HepG2 (cell line): ENCODE measurements at regions not wholly inside any gene's neighbourhood (a gene's known extent, or its start where the extent isn't known, plus 50 kb on each side); places are given as distances from the start of the nearest gene placed in this dataset.

Source experiments
- ATAC-seq: fragments of 200-7000 bp; cut with Tn5 transposase; 3 replicates; pipeline ENCODE4 v1.9.1; 2020; ENCODE audit warnings: mild to moderate bottlenecking, moderate library complexity
- BruUV-seq: library from RNA; stranded (reverse); fragments of 400-500 nt; replicated peaks from 2 replicates; lab custom pipeline; 2021; lab: Mats Ljungman, UMichigan
- CTCF ChIA-PET: fragments of 300-600 bp; formaldehyde crosslinking; extraction: SDS; loops from one replicate; lab custom pipeline; 2021; ENCODE audit warnings: low total read pairs, inconsistent platforms, low intra/inter-chr PET ratio; lab: Yijun Ruan, JAX
- POLR2A ChIA-PET: fragments of 350-600 bp; sonication (Branson Sonifier 250); formaldehyde crosslinking; loops from one replicate; lab custom pipeline; 2020; ENCODE audit warnings: antibody characterized with exemption, inconsistent platforms; lab: Yijun Ruan, JAX
- DNase-seq: peaks from one replicate; pipeline ENCODE4 v3.0.0-alpha.2; 2015; ENCODE audit warnings: low spot score
- FAIRE-seq: peaks from 3 replicates; lab custom pipeline; 2011; peaks lifted over from hg19 to GRCh38; lab: Jason Lieb, UNC
- H2AFZ ChIP-seq: one replicate; pipeline ENCODE4 v1.6.1; 2011; ENCODE audit warnings: low read length, inconsistent platforms
- H3K27ac ChIP-seq: fragments of 300-600 bp; 3 replicates; pipeline ENCODE4 v1.8.0; 2011; ENCODE audit warnings: mixed run types, mild to moderate bottlenecking, mixed read lengths, low read length, inconsistent platforms; ENCODE audit not compliant: insufficient read depth; ENCODE audit errors: extremely low read length
- H3K27me3 ChIP-seq, 2 experiments: fragments of 200-600 bp in 1 of 2; 2 replicates in 1 of 2; 3 replicates in 1 of 2; pipeline versions ENCODE4 v1.6.0 to v1.8.0; 2011; ENCODE audit warnings: low read length in 2 of 2, mild to moderate bottlenecking in 2 of 2, moderate library complexity in 2 of 2, inconsistent platforms in 1 of 2; ENCODE audit not compliant: insufficient read depth in 2 of 2, control insufficient read depth in 1 of 2
- H3K36me3 ChIP-seq, 2 experiments: fragments of 200-600 bp in 1 of 2; replicated peaks in 1 of 2; 2 replicates in 1 of 2; 3 replicates in 1 of 2; pipeline versions ENCODE4 v1.5.1 to v1.8.0; 2011; ENCODE audit warnings: low read length in 2 of 2, inconsistent platforms in 1 of 2; ENCODE audit not compliant: insufficient read depth in 2 of 2, control insufficient read depth in 1 of 2
- H3K4me1 ChIP-seq: 2 replicates; pipeline ENCODE4 v1.5.1; 2012; ENCODE audit warnings: low read length, inconsistent platforms; ENCODE audit not compliant: insufficient read depth
- H3K4me2 ChIP-seq: 2 replicates; pipeline ENCODE4 v1.6.0; 2011; ENCODE audit warnings: low read depth, low read length, inconsistent platforms
- H3K4me3 ChIP-seq, 3 experiments: fragments of 200-600 bp in 1 of 3; sonication (generic), shearing (Covaris generic) in 1 of 3; replicated peaks in 1 of 3; 2 replicates each; pipeline ENCODE4 v1.5.1; 2011 to 2016; ENCODE audit warnings: low read length in 3 of 3, inconsistent platforms in 2 of 3, low read depth in 2 of 3, mild to moderate bottlenecking in 2 of 3, control low read depth in 1 of 3, mixed read lengths in 1 of 3; ENCODE audit not compliant: insufficient read depth in 1 of 3
- H3K79me2 ChIP-seq: one replicate; pipeline ENCODE4 v1.6.1; 2011; ENCODE audit warnings: low read length, inconsistent platforms; ENCODE audit not compliant: insufficient read depth
- H3K9ac ChIP-seq: 2 replicates; pipeline ENCODE4 v1.6.0; 2011; ENCODE audit warnings: mild to moderate bottlenecking, low read depth, low read length, inconsistent platforms; ENCODE audit not compliant: insufficient read depth
- H3K9me3 ChIP-seq: 2 replicates; pipeline ENCODE4 v1.5.1; 2012; ENCODE audit warnings: mild to moderate bottlenecking, low read length
- H4K20me1 ChIP-seq: 2 replicates; pipeline ENCODE4 v1.6.0; 2011; ENCODE audit warnings: inconsistent platforms, mild to moderate bottlenecking, low read length, moderate library complexity; ENCODE audit not compliant: insufficient read depth
- ATM ChIP-seq: fragments of 450-650 bp; IDR thresholded peaks from 2 replicates; pipeline ENCODE4 v1.7.1; 2017; ENCODE audit warnings: mild to moderate bottlenecking, borderline replicate concordance
- CERS6 ChIP-seq: sonication (generic); formaldehyde crosslinking; IDR thresholded peaks from 2 replicates; pipeline ENCODE4 v1.5.0; 2020; ENCODE audit warnings: missing genetic modification reagents
- GATAD1 ChIP-seq: IDR thresholded peaks from 2 replicates; pipeline ENCODE4 v1.6.1; 2016; ENCODE audit warnings: missing genetic modification reagents, missing compliant biosample characterization
- TEAD3 ChIP-seq: optimal IDR thresholded peaks from 2 replicates; pipeline ENCODE3; 2016; ENCODE audit warnings: borderline replicate concordance
- ZGPAT ChIP-seq: IDR thresholded peaks from 2 replicates; pipeline ENCODE4 v1.6.1; 2016; ENCODE audit warnings: mild to moderate bottlenecking
- ZNF282 ChIP-seq: fragments of 450-650 bp; IDR thresholded peaks from 2 replicates; pipeline ENCODE4 v1.6.1; 2018; ENCODE audit not compliant: partially characterized antibody
- ZNF556 ChIP-seq: sonication (generic); formaldehyde crosslinking; IDR thresholded peaks from 2 replicates; pipeline ENCODE4 v1.4.0; 2020; ENCODE audit warnings: mild to moderate bottlenecking, missing genetic modification reagents, borderline replicate concordance
- ZNF780A ChIP-seq: sonication (generic); formaldehyde crosslinking; IDR thresholded peaks from 2 replicates; pipeline ENCODE4 v1.8.0; 2022; ENCODE audit warnings: mild to moderate bottlenecking, missing genetic modification reagents, moderate library complexity
- ZSCAN20 ChIP-seq: sonication (generic); formaldehyde crosslinking; IDR thresholded peaks from 2 replicates; pipeline ENCODE4 v1.4.0; 2020; ENCODE audit warnings: missing genetic modification reagents, mild to moderate bottlenecking, borderline replicate concordance
- WGBS: methylation state at CpG from one replicate; pipeline ENCODE4 v1.1.6; 2017; ENCODE audit warnings: low lambda C conversion rate; 5-methylcytosine and 5-hydroxymethylcytosine counted together
- in situ Hi-C: cut with HindIII; loops from 2 replicates; pipeline ENCODE4 v1.10.0; 2017; ENCODE audit warnings: low pct_unique_long_range_greater_than_20kb; ENCODE audit not compliant: extremely low pct_ligation_motif_present
- intact Hi-C: fragments of 100-400 bp; cut with micrococcal nuclease; formaldehyde crosslinking; loops from one replicate; pipeline ENCODE4 v1.10.0; 2022; ENCODE audit not compliant: unreplicated experiment

GRCh38 chr5:179413086-179413690 lies 67.9 kb upstream of the ADAMTS2 start:
- Histone ChIP-seq H3K9me3 (no peaks in the 10 kb centered on the region), H3K4me2 (no peak overlapping the region), H2AFZ (no peak overlapping the region), H3K4me1 (no peaks in the 10 kb centered on the region), H3K79me2 (no peaks in the 10 kb centered on the region), H3K9ac (no peak overlapping the region), H3K36me3 (no peaks in the 10 kb centered on the region), H4K20me1 (no peaks in the 10 kb centered on the region), H3K4me3 (no peak overlapping the region), H3K27ac (no peak overlapping the region), H3K27me3 (peaks cover 1 to 40% of the 10 kb centered on the region in 2 experiments; a peak in 3 of 5 replicates)
- in situ Hi-C loops (no loop called here), intact Hi-C loops (no loop called here)
- FAIRE-seq, result no peak
- DNase-seq, result no peak
- ChIA-PET POLR2A (no interaction called here), CTCF (no interaction called here)
- BruUV-seq, result no TSS peak
- no peak for ATAC-seq
- TF ChIP-seq ZNF282 (no peak), ATM (no peak), ZSCAN20 (CRISPR knock-in tag) (no peak), CERS6 (CRISPR knock-in tag) (no peak), GATAD1 (no peak), ZGPAT (CRISPR knock-in tag) (no peak), ZNF780A (CRISPR knock-in tag) (no peak), ZNF556 (CRISPR knock-in tag) (no peak), TEAD3 (CRISPR knock-in tag) (no peak)
- WGBS, result 37% methylated on average over 10 of the region's 11 CpGs
